ENCODE measurements at regions not wholly inside any gene's neighbourhood (a gene's known extent, or its start where the extent isn't known, plus 50 kb on each side); places are given as distances from the start of the nearest gene placed in this dataset.

- H3K4me3 Mint-ChIP-seq, result no peak overlapping the region
- H3K27ac Mint-ChIP-seq, result no peak overlapping the region
- no peaks in the 10 kb centered on the region for H3K36me3 Mint-ChIP-seq (ENCODE audit: low read depth)
- no peaks in the 10 kb centered on the region for H3K9me3 Mint-ChIP-seq
- H3K4me1 Mint-ChIP-seq, result peaks cover 7% of the 10 kb centered on the region
- no peak for TF ChIP-seq CTCF (IDR thresholded peaks at IDR 0.05; ENCODE audit: unreplicated experiment in 3 of 3)
- no peaks in the 10 kb centered on the region for H3K27me3 Mint-ChIP-seq (ENCODE audit: low read depth)
These were observed 147.9 kb upstream of the SAMSN1 start for GRCh38 chr21:14693997-14694396.

GRCh38 chr21:14691914-14692313, 145.8 kb upstream of the SAMSN1 start:
- no peak for TF ChIP-seq CTCF (IDR thresholded peaks at IDR 0.05; ENCODE audit: unreplicated experiment in 3 of 3)
- Mint-ChIP-seq H3K27ac (no peak overlapping the region), H3K9me3 (no peaks in the 10 kb centered on the region), H3K4me3 (no peak overlapping the region), H3K36me3 (ENCODE audit: low read depth) (no peaks in the 10 kb centered on the region), H3K4me1 (peaks cover 7% of the 10 kb centered on the region), H3K27me3 (ENCODE audit: low read depth) (no peaks in the 10 kb centered on the region)

- Mint-ChIP-seq H3K36me3 (ENCODE audit: low read depth) (no peaks in the 10 kb centered on the region), H3K27ac (no peak overlapping the region), H3K9me3 (no peaks in the 10 kb centered on the region), H3K4me3 (no peak overlapping the region), H3K4me1 (peaks cover under 1% of the 10 kb centered on the region), H3K27me3 (ENCODE audit: low read depth) (no peaks in the 10 kb centered on the region)
- no peak for TF ChIP-seq CTCF (IDR thresholded peaks at IDR 0.05; ENCODE audit: unreplicated experiment in 3 of 3)
These were observed 144.8 kb upstream of the SAMSN1 start for GRCh38 chr21:14690886-14691285.

GRCh38 chr21:14688936-14689335, 142.8 kb upstream of the SAMSN1 start:
- TF ChIP-seq CTCF (IDR thresholded peaks at IDR 0.05; ENCODE audit: unreplicated experiment in 3 of 3), result no peak
- no peaks in the 10 kb centered on the region for H3K9me3 Mint-ChIP-seq
- no peaks in the 10 kb centered on the region for H3K36me3 Mint-ChIP-seq (ENCODE audit: low read depth)
- no peaks in the 10 kb centered on the region for H3K4me1 Mint-ChIP-seq
- H3K27ac Mint-ChIP-seq, result no peak overlapping the region
- H3K27me3 Mint-ChIP-seq (ENCODE audit: low read depth), result no peaks in the 10 kb centered on the region
- H3K4me3 Mint-ChIP-seq, result no peak overlapping the region

GRCh38 chr21:14688412-14688811, 142.3 kb upstream of the SAMSN1 start:
- no peaks in the 10 kb centered on the region for H3K27me3 Mint-ChIP-seq (ENCODE audit: low read depth)
- no peak overlapping the region for H3K4me3 Mint-ChIP-seq
- H3K9me3 Mint-ChIP-seq, result no peaks in the 10 kb centered on the region
- no peak overlapping the region for H3K27ac Mint-ChIP-seq
- no peak for TF ChIP-seq CTCF (IDR thresholded peaks at IDR 0.05; ENCODE audit: unreplicated experiment in 3 of 3)
- H3K36me3 Mint-ChIP-seq (ENCODE audit: low read depth), result no peaks in the 10 kb centered on the region
- H3K4me1 Mint-ChIP-seq, result no peaks in the 10 kb centered on the region

- no peak overlapping the region for H3K27ac Mint-ChIP-seq
- H3K36me3 Mint-ChIP-seq (ENCODE audit: low read depth), result no peaks in the 10 kb centered on the region
- no peaks in the 10 kb centered on the region for H3K4me1 Mint-ChIP-seq
- no peaks in the 10 kb centered on the region for H3K27me3 Mint-ChIP-seq (ENCODE audit: low read depth)
- TF ChIP-seq CTCF (IDR thresholded peaks at IDR 0.05; ENCODE audit: unreplicated experiment in 3 of 3), result no peak
- no peak overlapping the region for H3K4me3 Mint-ChIP-seq
- H3K9me3 Mint-ChIP-seq, result no peaks in the 10 kb centered on the region
These were observed 141.1 kb upstream of the SAMSN1 start for GRCh38 chr21:14687268-14687625.
